Liver (tissue), 8 donors: ENCODE measurements at regions not wholly inside any gene's neighbourhood (a gene's known extent, or its start where the extent isn't known, plus 50 kb on each side); places are given as distances from the start of the nearest gene placed in this dataset. TPM values are rescaled to one million over a fixed set of nuclear protein-coding genes. Genes with fewer than 3 reads are reported as not detected.

Experiments
- DNase-seq: peaks from one replicate; pipeline ENCODE4 v3.0.0-alpha.2; 2017; ENCODE audit warnings: low spot score
- H3K27ac ChIP-seq, 2 donors: one replicate each; pipeline ENCODE4 v1.7.0; 2013; ENCODE audit warnings: inconsistent platforms in 2 of 2, low read length in 2 of 2, control low read depth in 1 of 2, low read depth in 1 of 2, mild to moderate bottlenecking in 1 of 2
- H3K27me3 ChIP-seq, 4 donors: one replicate each; pipeline versions ENCODE4 v1.6.1 to v1.7.0; 2013; ENCODE audit warnings: low read length in 3 of 4, inconsistent platforms in 1 of 4, mild to moderate bottlenecking in 1 of 4, moderate library complexity in 1 of 4; ENCODE audit not compliant: control insufficient read depth in 4 of 4, insufficient read depth in 4 of 4
- H3K36me3 ChIP-seq, 4 donors: one replicate each; pipeline versions ENCODE4 v1.6.1 to v1.7.0; 2013; ENCODE audit warnings: low read length in 3 of 4, mild to moderate bottlenecking in 3 of 4, low read depth in 1 of 4, moderate library complexity in 1 of 4; ENCODE audit not compliant: control insufficient read depth in 4 of 4, insufficient read depth in 3 of 4
- H3K4me1 ChIP-seq, 4 donors: one replicate each; pipeline versions ENCODE4 v1.6.1 to v1.7.0; 2013; ENCODE audit warnings: low read length in 3 of 4, mild to moderate bottlenecking in 3 of 4, moderate library complexity in 1 of 4; ENCODE audit not compliant: control insufficient read depth in 4 of 4, insufficient read depth in 4 of 4
- H3K4me3 ChIP-seq, 3 donors: one replicate each; pipeline versions ENCODE4 v1.6.1 to v1.7.0; 2013; ENCODE audit warnings: low read length in 3 of 3, control low read depth in 1 of 3, low read depth in 1 of 3, mild to moderate bottlenecking in 1 of 3
- H3K9ac ChIP-seq, 2 donors: one replicate each; pipeline ENCODE4 v1.7.0; 2013; ENCODE audit warnings: low read length in 2 of 2, mild to moderate bottlenecking in 2 of 2, moderate library complexity in 2 of 2, control low read depth in 1 of 2, low read depth in 1 of 2
- H3K9me3 ChIP-seq, 4 donors: one replicate each; pipeline versions ENCODE4 v1.6.1 to v1.7.0; 2013; ENCODE audit warnings: low read length in 3 of 4; ENCODE audit not compliant: control insufficient read depth in 4 of 4
- HNF4G ChIP-seq: IDR thresholded peaks from 2 replicates; pipeline ENCODE4 v1.6.1; 2016; ENCODE audit warnings: antibody characterized with exemption
- YY1 ChIP-seq: IDR thresholded peaks from 2 replicates; pipeline ENCODE4 v1.6.1; 2016; ENCODE audit warnings: antibody characterized with exemption, mild to moderate bottlenecking
- WGBS: extraction: QIAGEN DNeasy Blood & Tissue Kit; methylation state at CpG from one replicate; pipeline ENCODE4 v1.1.7; 2013; 5-methylcytosine and 5-hydroxymethylcytosine counted together
- small RNA-seq: library from RNA; depleted of rRNA; stranded (forward); fragments of <200 nt; gene quantifications from one replicate; pipeline ENCODE3, GENCODE V24; 2014
- donor health status: healthy.
- donor health status: healthy.
- donor health status: healthy.
- donor health status: healthy.

DNA sequence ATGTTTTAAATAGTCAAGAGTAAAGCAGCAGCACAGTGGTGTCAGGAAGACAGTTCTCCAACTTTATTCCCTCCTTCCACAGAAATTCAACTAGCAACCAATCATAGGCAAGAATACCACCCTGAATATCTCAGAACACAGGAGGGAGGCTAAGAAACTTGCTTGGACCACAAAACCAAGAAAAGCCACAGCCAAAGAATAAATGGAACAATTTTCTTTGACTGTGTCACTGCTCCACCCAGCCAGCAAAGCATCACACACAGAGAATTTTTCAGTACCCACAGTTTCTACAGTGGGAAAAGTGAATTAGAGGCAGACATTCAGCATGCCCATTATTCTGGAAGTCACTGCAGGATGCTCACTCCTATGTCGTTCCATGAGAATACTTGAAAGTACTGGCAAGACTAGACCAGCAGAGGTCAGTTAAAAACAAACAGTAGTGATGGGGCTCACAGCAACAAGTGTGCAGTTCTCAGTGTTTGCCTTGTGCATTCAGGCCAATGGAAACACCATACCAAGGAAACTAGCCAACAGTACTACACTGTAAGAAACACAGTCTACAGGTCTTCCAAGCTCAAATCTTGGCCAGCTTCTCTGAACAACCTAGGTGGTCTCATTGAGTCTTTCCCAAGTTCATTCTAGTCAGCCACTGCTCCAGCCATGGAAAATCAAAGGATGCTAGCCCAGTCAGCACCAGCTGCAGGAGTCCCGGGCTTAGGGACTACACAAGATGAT lies 56.8 kb upstream of the FOXG1 start:
- Histone ChIP-seq H3K27me3 (no peaks in the 10 kb centered on the region), H3K36me3 (no peaks in the 10 kb centered on the region), H3K27ac (no peak overlapping the region), H3K9me3 (no peaks in the 10 kb centered on the region), H3K4me1 (no peaks in the 10 kb centered on the region), H3K4me3 (no peak overlapping the region), H3K9ac (no peak overlapping the region)
- no peak for DNase-seq
- TF ChIP-seq HNF4G: no peak
- no peak for TF ChIP-seq YY1
- WGBS: 46% methylated on average over 2 of the region's 2 CpGs

Small RNAs in the stretch of these regions (small RNA-seq; reads per million reads assigned to genes)
- gene EIF4A1P12 (not detected), gene MIR3171 (not detected), gene MIR4307 (not detected)
